ENCODE measurements at regions not wholly inside any gene's neighbourhood (a gene's known extent, or its start where the extent isn't known, plus 50 kb on each side); places are given as distances from the start of the nearest gene placed in this dataset.

GRCh38 chr3:20849975-20850374 is 664.0 kb upstream of the SGO1 start:
- no CpG with 5 or more reads among the region's 5 CpGs for WGBS (ENCODE audit: insufficient coverage)
- peaks cover 0 to 2% (median 0%) of the 10 kb centered on the region in 3 donors for H3K27me3 Mint-ChIP-seq (ENCODE audit: low read depth in 3 of 3)
- Histone ChIP-seq H3K4me2 (replicated peaks; ENCODE audit: extremely low read depth, low read length, poor library complexity, severe bottlenecking) (no peak overlapping the region), H3K27me3 (ENCODE audit: control insufficient read depth in 2 of 2, insufficient read depth in 2 of 2, low read length in 2 of 2) (no peaks in the 10 kb centered on the region), H2AFZ (ENCODE audit: insufficient read depth, low read depth, low read length, poor library complexity, severe bottlenecking) (no peak overlapping the region), H3K4me1 (ENCODE audit: control insufficient read depth in 1 of 2, insufficient read depth in 2 of 2, low read length in 2 of 2) (no peaks in the 10 kb centered on the region), H3K4me3 (replicated peaks in 1 of 3; ENCODE audit: low read depth in 2 of 3, low read length in 3 of 3) (no peak overlapping the region), H3K79me2 (ENCODE audit: insufficient read depth, low read length) (no peaks in the 10 kb centered on the region), H3K27ac (ENCODE audit: low read depth in 1 of 2, low read length in 2 of 2) (no peak overlapping the region), H3K36me3 (replicated peaks in 1 of 2; ENCODE audit: control insufficient read depth in 1 of 2, insufficient read depth in 2 of 2, low read length in 2 of 2) (no peaks in the 10 kb centered on the region), H3K9ac (ENCODE audit: insufficient read depth, low read length, poor library complexity, severe bottlenecking) (no peak overlapping the region), H3K9me3 (replicated peaks in 1 of 2; ENCODE audit: control insufficient read depth in 1 of 2, insufficient read depth in 1 of 2, low read length in 2 of 2) (peaks cover 9% of the 10 kb centered on the region in 2 donors), H4K20me1 (ENCODE audit: insufficient read depth, low read length) (no peaks in the 10 kb centered on the region)
- no peaks in the 10 kb centered on the region for H3K36me3 Mint-ChIP-seq
- intact Hi-C loops (cut with micrococcal nuclease): no loop called here
- H3K9me3 Mint-ChIP-seq: peaks cover 0 to 8% (median 3%) of the 10 kb centered on the region in 7 donors
- no peak overlapping the region for H3K4me3 Mint-ChIP-seq
- no peak overlapping the region for H3K27ac Mint-ChIP-seq
- no peak for TF ChIP-seq CTCF (IDR thresholded peaks at IDR 0.05)
- no peak for DNase-seq
- no peaks in the 10 kb centered on the region for H3K4me1 Mint-ChIP-seq

GRCh38 chr3:20846832-20847231 is 660.8 kb upstream of the SGO1 start:
- WGBS (ENCODE audit: insufficient coverage): no CpG with 5 or more reads among the region's 3 CpGs
- no peak overlapping the region for H3K4me2 ChIP-seq (replicated peaks; ENCODE audit: extremely low read depth, low read length, poor library complexity, severe bottlenecking)
- Mint-ChIP-seq H3K36me3 (no peaks in the 10 kb centered on the region), H3K4me3 (no peak overlapping the region), H3K27ac (no peak overlapping the region), H3K9me3 (peaks cover 0 to 10% (median 3%) of the 10 kb centered on the region in 7 donors), H3K27me3 (ENCODE audit: low read depth in 3 of 3) (peaks cover 0 to 3% (median 0%) of the 10 kb centered on the region in 3 donors), H3K4me1 (no peaks in the 10 kb centered on the region)
- no peak overlapping the region for H3K4me3 ChIP-seq (replicated peaks in 1 of 3; ENCODE audit: low read depth in 2 of 3, low read length in 3 of 3)
- H3K27ac ChIP-seq (ENCODE audit: low read depth in 1 of 2, low read length in 2 of 2): no peak overlapping the region
- H3K79me2 ChIP-seq (ENCODE audit: insufficient read depth, low read length): no peaks in the 10 kb centered on the region
- no peaks in the 10 kb centered on the region for H3K27me3 ChIP-seq (ENCODE audit: control insufficient read depth in 2 of 2, insufficient read depth in 2 of 2, low read length in 2 of 2)
- H3K36me3 ChIP-seq (replicated peaks in 1 of 2; ENCODE audit: control insufficient read depth in 1 of 2, insufficient read depth in 2 of 2, low read length in 2 of 2): no peaks in the 10 kb centered on the region
- no peak for TF ChIP-seq CTCF (IDR thresholded peaks at IDR 0.05)
- H3K9ac ChIP-seq (ENCODE audit: insufficient read depth, low read length, poor library complexity, severe bottlenecking): no peak overlapping the region
- intact Hi-C loops (cut with micrococcal nuclease): no loop called here
- no peaks in the 10 kb centered on the region for H3K4me1 ChIP-seq (ENCODE audit: control insufficient read depth in 1 of 2, insufficient read depth in 2 of 2, low read length in 2 of 2)
- no peak for DNase-seq
- no peak overlapping the region for H2AFZ ChIP-seq (ENCODE audit: insufficient read depth, low read depth, low read length, poor library complexity, severe bottlenecking)
- peaks cover 3 to 5% of the 10 kb centered on the region in 2 donors for H3K9me3 ChIP-seq (replicated peaks in 1 of 2; ENCODE audit: control insufficient read depth in 1 of 2, insufficient read depth in 1 of 2, low read length in 2 of 2)
- no peaks in the 10 kb centered on the region for H4K20me1 ChIP-seq (ENCODE audit: insufficient read depth, low read length)

Measured in CD14-positive monocyte (primary cell).